ENCODE measurements at regions not wholly inside any gene's neighbourhood (a gene's known extent, or its start where the extent isn't known, plus 50 kb on each side); places are given as distances from the start of the nearest gene placed in this dataset.

- H3K27ac Mint-ChIP-seq, result no peak overlapping the region
- H2AFZ ChIP-seq, result no peak overlapping the region
- H3K79me2 ChIP-seq (replicated peaks; ENCODE audit: insufficient read depth), result no peaks in the 10 kb centered on the region
- H3K27me3 ChIP-seq (ENCODE audit: insufficient read depth), result no peaks in the 10 kb centered on the region
- DNase-seq (ENCODE audit: low spot score), result no peak
- no peaks in the 10 kb centered on the region for H3F3A ChIP-seq (replicated peaks; ENCODE audit: low read depth)
- no peak for TF ChIP-seq EZH2 (IDR thresholded peaks at IDR 0.05; ENCODE audit: low read depth, unreplicated experiment)
- TF ChIP-seq, protein P1, sequence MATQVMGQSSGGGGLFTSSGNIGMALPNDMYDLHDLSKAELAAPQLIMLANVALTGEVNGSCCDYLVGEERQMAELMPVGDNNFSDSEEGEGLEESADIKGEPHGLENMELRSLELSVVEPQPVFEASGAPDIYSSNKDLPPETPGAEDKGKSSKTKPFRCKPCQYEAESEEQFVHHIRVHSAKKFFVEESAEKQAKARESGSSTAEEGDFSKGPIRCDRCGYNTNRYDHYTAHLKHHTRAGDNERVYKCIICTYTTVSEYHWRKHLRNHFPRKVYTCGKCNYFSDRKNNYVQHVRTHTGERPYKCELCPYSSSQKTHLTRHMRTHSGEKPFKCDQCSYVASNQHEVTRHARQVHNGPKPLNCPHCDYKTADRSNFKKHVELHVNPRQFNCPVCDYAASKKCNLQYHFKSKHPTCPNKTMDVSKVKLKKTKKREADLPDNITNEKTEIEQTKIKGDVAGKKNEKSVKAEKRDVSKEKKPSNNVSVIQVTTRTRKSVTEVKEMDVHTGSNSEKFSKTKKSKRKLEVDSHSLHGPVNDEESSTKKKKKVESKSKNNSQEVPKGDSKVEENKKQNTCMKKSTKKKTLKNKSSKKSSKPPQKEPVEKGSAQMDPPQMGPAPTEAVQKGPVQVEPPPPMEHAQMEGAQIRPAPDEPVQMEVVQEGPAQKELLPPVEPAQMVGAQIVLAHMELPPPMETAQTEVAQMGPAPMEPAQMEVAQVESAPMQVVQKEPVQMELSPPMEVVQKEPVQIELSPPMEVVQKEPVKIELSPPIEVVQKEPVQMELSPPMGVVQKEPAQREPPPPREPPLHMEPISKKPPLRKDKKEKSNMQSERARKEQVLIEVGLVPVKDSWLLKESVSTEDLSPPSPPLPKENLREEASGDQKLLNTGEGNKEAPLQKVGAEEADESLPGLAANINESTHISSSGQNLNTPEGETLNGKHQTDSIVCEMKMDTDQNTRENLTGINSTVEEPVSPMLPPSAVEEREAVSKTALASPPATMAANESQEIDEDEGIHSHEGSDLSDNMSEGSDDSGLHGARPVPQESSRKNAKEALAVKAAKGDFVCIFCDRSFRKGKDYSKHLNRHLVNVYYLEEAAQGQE (IDR thresholded peaks at IDR 0.05; ENCODE audit: unreplicated experiment), result no peak
- TF ChIP-seq CREB1 (CRISPR knock-in tag; IDR thresholded peaks at IDR 0.05; ENCODE audit: low read depth), result no peak
- no peak for TF ChIP-seq STAT1 (IDR thresholded peaks at IDR 0.05; ENCODE audit: unreplicated experiment)
- no peak for TF ChIP-seq ZNF114 (CRISPR knock-in tag; IDR thresholded peaks at IDR 0.05)
- TF ChIP-seq, protein P2, sequence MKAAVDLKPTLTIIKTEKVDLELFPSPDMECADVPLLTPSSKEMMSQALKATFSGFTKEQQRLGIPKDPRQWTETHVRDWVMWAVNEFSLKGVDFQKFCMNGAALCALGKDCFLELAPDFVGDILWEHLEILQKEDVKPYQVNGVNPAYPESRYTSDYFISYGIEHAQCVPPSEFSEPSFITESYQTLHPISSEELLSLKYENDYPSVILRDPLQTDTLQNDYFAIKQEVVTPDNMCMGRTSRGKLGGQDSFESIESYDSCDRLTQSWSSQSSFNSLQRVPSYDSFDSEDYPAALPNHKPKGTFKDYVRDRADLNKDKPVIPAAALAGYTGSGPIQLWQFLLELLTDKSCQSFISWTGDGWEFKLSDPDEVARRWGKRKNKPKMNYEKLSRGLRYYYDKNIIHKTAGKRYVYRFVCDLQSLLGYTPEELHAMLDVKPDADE (IDR thresholded peaks at IDR 0.05), result no peak
- no peak for TF ChIP-seq ZNF331 (CRISPR knock-in tag; IDR thresholded peaks at IDR 0.05; ENCODE audit: low read depth)
- TF ChIP-seq JUNB (IDR thresholded peaks at IDR 0.05; ENCODE audit: unreplicated experiment), result no peak
- TF ChIP-seq, protein P3, sequence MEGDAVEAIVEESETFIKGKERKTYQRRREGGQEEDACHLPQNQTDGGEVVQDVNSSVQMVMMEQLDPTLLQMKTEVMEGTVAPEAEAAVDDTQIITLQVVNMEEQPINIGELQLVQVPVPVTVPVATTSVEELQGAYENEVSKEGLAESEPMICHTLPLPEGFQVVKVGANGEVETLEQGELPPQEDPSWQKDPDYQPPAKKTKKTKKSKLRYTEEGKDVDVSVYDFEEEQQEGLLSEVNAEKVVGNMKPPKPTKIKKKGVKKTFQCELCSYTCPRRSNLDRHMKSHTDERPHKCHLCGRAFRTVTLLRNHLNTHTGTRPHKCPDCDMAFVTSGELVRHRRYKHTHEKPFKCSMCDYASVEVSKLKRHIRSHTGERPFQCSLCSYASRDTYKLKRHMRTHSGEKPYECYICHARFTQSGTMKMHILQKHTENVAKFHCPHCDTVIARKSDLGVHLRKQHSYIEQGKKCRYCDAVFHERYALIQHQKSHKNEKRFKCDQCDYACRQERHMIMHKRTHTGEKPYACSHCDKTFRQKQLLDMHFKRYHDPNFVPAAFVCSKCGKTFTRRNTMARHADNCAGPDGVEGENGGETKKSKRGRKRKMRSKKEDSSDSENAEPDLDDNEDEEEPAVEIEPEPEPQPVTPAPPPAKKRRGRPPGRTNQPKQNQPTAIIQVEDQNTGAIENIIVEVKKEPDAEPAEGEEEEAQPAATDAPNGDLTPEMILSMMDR (conservative IDR thresholded peaks at IDR 0.05; ENCODE audit: low read depth in 2 of 2), result no peak
- TF ChIP-seq POLR2AphosphoS5 (IDR thresholded peaks at IDR 0.05; ENCODE audit: low read depth), result no peak
- TF ChIP-seq EZH2phosphoT487 (IDR thresholded peaks at IDR 0.05; ENCODE audit: unreplicated experiment), result no peak
- TF ChIP-seq ZNF462 (CRISPR knock-in tag; IDR thresholded peaks at IDR 0.05), result no peak
- no peak for TF ChIP-seq NANOG (IDR thresholded peaks at IDR 0.05; ENCODE audit: borderline replicate concordance)
- H3K36me3 ChIP-seq (ENCODE audit: insufficient read depth), result peaks cover 5% of the 10 kb centered on the region; the same call in 1 of the 2 replicates
- no peaks in the 10 kb centered on the region for H3K4me1 ChIP-seq (ENCODE audit: insufficient read depth)
- H3K4me3 ChIP-seq, result no peak overlapping the region
- no peaks in the 10 kb centered on the region for H3K9me2 ChIP-seq (ENCODE audit: insufficient read depth)
- H3K4me2 ChIP-seq, result no peak overlapping the region
- H3K27ac ChIP-seq (ENCODE audit: low read depth), result no peak overlapping the region
- H4K20me1 ChIP-seq (replicated peaks; ENCODE audit: insufficient read depth), result no peaks in the 10 kb centered on the region
- ATAC-seq, result no peak
- no peaks in the 10 kb centered on the region for H3K27me3 Mint-ChIP-seq (ENCODE audit: insufficient read depth, low read depth, poor library complexity)
- H3K9me3 Mint-ChIP-seq, result peaks cover 82% of the 10 kb centered on the region
- H3K4me3 Mint-ChIP-seq, result no peak overlapping the region
- H3K4me1 Mint-ChIP-seq, result no peaks in the 10 kb centered on the region
- H3K36me3 Mint-ChIP-seq (ENCODE audit: low read depth), result no peaks in the 10 kb centered on the region; the same call in 2 of the 3 replicates
Measured at GRCh38 chr16:25636662-25637061, 55.1 kb upstream of the HS3ST4 start.

All from GM23338 (cell line).